GM18519 (cell line): ENCODE measurements at regions not wholly inside any gene's neighbourhood (a gene's known extent, or its start where the extent isn't known, plus 50 kb on each side); places are given as distances from the start of the nearest gene placed in this dataset.
"Not testable (repeated sequence)": the region's sequence is repeated elsewhere in the genome, so short reads cannot be mapped to it uniquely, and the experiment has no call there.

Experiments used
- ATAC-seq: cut with Tn5 transposase; IDR thresholded peaks from one replicate; pipeline ENCODE4 v1.9.1; 2021; ENCODE audit warnings: mild to moderate bottlenecking, moderate library complexity; ENCODE audit not compliant: unreplicated experiment, low FRiP score

- ATAC-seq: no peak
These were observed 125.1 kb downstream of the MRPL14 start for GRCh38 chr6:44002067-44002592.

- no peak for ATAC-seq
These were observed 125.8 kb downstream of the MRPL14 start for GRCh38 chr6:44001318-44002066.

- ATAC-seq: peak; percentile 38
These were observed 126.9 kb downstream of the MRPL14 start for GRCh38 chr6:44000164-44000842.

GRCh38 chr6:43999628-44000027 lies 127.6 kb downstream of the MRPL14 start:
- ATAC-seq: no peak

GRCh38 chr6:43998592-43999243 lies 128.5 kb downstream of the MRPL14 start:
- ATAC-seq: not testable (repeated sequence)

GRCh38 chr6:43997990-43998585 lies 129.2 kb downstream of the MRPL14 start:
- ATAC-seq: not testable (repeated sequence)

GRCh38 chr6:43997345-43997677 lies 129.9 kb downstream of the MRPL14 start:
- ATAC-seq: no peak

- no peak for ATAC-seq
These were observed 130.5 kb downstream of the MRPL14 start for GRCh38 chr6:43996618-43997344.

GRCh38 chr6:43995137-43995536 lies 132.1 kb downstream of the MRPL14 start:
- no peak for ATAC-seq

- ATAC-seq: no peak
These were observed 133.2 kb downstream of the MRPL14 start for GRCh38 chr6:43993881-43994523.

- ATAC-seq: no peak
These were observed 134.2 kb downstream of the MRPL14 start for GRCh38 chr6:43992783-43993644.

GRCh38 chr6:43992126-43992663 lies 135.1 kb downstream of the MRPL14 start:
- ATAC-seq: no peak

GRCh38 chr6:43990627-43991619 lies 136.3 kb downstream of the MRPL14 start:
- no peak for ATAC-seq

GRCh38 chr6:43990275-43990626 lies 137.0 kb downstream of the MRPL14 start:
- no peak for ATAC-seq

- no peak for ATAC-seq
These were observed 137.6 kb downstream of the MRPL14 start for GRCh38 chr6:43989581-43990146.

- ATAC-seq: no peak
These were observed 138.5 kb downstream of the MRPL14 start for GRCh38 chr6:43988801-43989200.

- no peak for ATAC-seq
These were observed 139.3 kb downstream of the MRPL14 start for GRCh38 chr6:43987838-43988439.
